Esophagus squamous epithelium (tissue), 4 donors: ENCODE measurements at regions not wholly inside any gene's neighbourhood (a gene's known extent, or its start where the extent isn't known, plus 50 kb on each side); places are given as distances from the start of the nearest gene placed in this dataset.

Experiments used
- POLR2A ChIP-seq, 4 donors: fragments of 450-650 bp; IDR thresholded peaks; one replicate each; pipeline ENCODE4 v1.6.1; 2017; ENCODE audit warnings: antibody characterized with exemption in 4 of 4, mild to moderate bottlenecking in 4 of 4, moderate library complexity in 3 of 4
- TF ChIP-seq, protein P1 (sequence below), 6 experiments: fragments of 450-650 bp in 4 of 6; fragments of 200-600 bp in 2 of 6; sonication (generic) in 2 of 6; IDR thresholded peaks; one replicate each; pipeline ENCODE4 v1.5.1; 2016 to 2019; ENCODE audit warnings: antibody characterized with exemption in 6 of 6, mild to moderate bottlenecking in 4 of 6, moderate library complexity in 4 of 6

DNA sequence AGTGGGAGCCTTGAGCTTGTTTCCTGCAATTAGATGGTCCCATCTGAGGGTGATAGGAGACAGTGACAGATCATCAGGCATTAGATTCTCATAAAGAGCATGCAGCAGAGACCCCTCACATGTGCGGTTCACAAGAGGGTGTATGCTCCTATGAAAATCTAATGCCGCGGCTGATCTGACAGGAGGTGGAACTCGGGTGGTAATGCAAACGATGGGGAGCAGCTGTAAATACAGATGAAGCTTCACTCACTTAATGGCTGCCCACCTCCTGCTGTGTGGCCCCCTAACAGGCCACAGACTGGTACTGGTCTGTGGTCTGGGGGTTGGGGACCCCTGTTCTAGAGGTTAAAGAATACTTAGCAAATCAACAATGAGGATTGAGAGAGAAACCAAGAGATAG lies 201.5 kb upstream of the PITX2 start:
- TF ChIP-seq, protein P1, sequence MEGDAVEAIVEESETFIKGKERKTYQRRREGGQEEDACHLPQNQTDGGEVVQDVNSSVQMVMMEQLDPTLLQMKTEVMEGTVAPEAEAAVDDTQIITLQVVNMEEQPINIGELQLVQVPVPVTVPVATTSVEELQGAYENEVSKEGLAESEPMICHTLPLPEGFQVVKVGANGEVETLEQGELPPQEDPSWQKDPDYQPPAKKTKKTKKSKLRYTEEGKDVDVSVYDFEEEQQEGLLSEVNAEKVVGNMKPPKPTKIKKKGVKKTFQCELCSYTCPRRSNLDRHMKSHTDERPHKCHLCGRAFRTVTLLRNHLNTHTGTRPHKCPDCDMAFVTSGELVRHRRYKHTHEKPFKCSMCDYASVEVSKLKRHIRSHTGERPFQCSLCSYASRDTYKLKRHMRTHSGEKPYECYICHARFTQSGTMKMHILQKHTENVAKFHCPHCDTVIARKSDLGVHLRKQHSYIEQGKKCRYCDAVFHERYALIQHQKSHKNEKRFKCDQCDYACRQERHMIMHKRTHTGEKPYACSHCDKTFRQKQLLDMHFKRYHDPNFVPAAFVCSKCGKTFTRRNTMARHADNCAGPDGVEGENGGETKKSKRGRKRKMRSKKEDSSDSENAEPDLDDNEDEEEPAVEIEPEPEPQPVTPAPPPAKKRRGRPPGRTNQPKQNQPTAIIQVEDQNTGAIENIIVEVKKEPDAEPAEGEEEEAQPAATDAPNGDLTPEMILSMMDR (IDR thresholded peaks at IDR 0.05): no peak
- TF ChIP-seq POLR2A (IDR thresholded peaks at IDR 0.05): no peak
